ENCODE measurements at regions not wholly inside any gene's neighbourhood (a gene's known extent, or its start where the extent isn't known, plus 50 kb on each side); places are given as distances from the start of the nearest gene placed in this dataset.

- no peaks in the 10 kb centered on the region for H3K27me3 ChIP-seq (ENCODE audit: insufficient read depth, poor library complexity, severe bottlenecking)
- ATAC-seq (ENCODE audit: low read depth) (no peak), DNase-seq (ENCODE audit: low spot score) (no peak)
- TF ChIP-seq CTCF (IDR thresholded peaks at IDR 0.05; ENCODE audit: poor library complexity, severe bottlenecking), result no peak
- H3K4me3 ChIP-seq (ENCODE audit: severe bottlenecking), result no peak overlapping the region
- H3K27ac ChIP-seq (ENCODE audit: poor library complexity, severe bottlenecking), result no peak overlapping the region
- H3K4me1 ChIP-seq (ENCODE audit: insufficient read depth, poor library complexity, severe bottlenecking), result no peaks in the 10 kb centered on the region
- H3K36me3 ChIP-seq (ENCODE audit: low read depth), result no peaks in the 10 kb centered on the region
- H3K9me3 ChIP-seq (ENCODE audit: severe bottlenecking), result no peaks in the 10 kb centered on the region
These were observed 527.3 kb downstream of the CYLC2 start for GRCh38 chr9:103522409-103522808.

GRCh38 chr9:103530934-103531333, 535.8 kb downstream of the CYLC2 start:
- no peak for ATAC-seq (ENCODE audit: low read depth)

DNA sequence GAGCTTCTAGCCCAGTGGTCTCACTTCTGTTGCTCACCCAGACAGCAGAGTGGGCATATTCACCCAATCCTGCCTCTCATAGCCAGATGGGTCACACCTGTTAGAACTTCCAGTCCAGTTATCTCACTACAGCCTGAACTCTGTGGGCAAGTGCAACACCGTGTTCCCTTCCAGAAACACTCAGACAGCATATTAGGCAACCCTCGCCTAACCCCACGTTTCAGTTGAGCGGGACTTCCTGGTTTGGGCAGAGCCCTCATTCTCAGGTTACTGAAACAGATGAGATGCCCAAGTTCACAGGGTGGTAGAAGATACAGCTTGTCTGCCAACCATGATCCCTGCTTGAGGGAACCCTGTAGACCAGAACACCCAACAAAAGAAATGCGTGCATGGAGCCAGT, 538.2 kb downstream of the CYLC2 start:
- Histone ChIP-seq H3K27me3 (ENCODE audit: insufficient read depth, poor library complexity, severe bottlenecking) (no peaks in the 10 kb centered on the region), H3K36me3 (ENCODE audit: low read depth) (no peaks in the 10 kb centered on the region), H3K4me1 (ENCODE audit: insufficient read depth, poor library complexity, severe bottlenecking) (no peaks in the 10 kb centered on the region), H3K4me3 (ENCODE audit: severe bottlenecking) (no peak overlapping the region), H3K9me3 (ENCODE audit: severe bottlenecking) (no peaks in the 10 kb centered on the region), H3K27ac (ENCODE audit: poor library complexity, severe bottlenecking) (no peak overlapping the region)
- TF ChIP-seq CTCF (IDR thresholded peaks at IDR 0.05; ENCODE audit: poor library complexity, severe bottlenecking), result no peak
- no peak for ATAC-seq (ENCODE audit: low read depth)
- no peak for DNase-seq (ENCODE audit: low spot score)

More at GRCh38 chr9:103530934-103531333, 535.8 kb downstream of the CYLC2 start:
- Histone ChIP-seq H3K27ac (ENCODE audit: poor library complexity, severe bottlenecking) (no peak overlapping the region), H3K9me3 (ENCODE audit: severe bottlenecking) (no peaks in the 10 kb centered on the region), H3K4me1 (ENCODE audit: insufficient read depth, poor library complexity, severe bottlenecking) (no peaks in the 10 kb centered on the region), H3K27me3 (ENCODE audit: insufficient read depth, poor library complexity, severe bottlenecking) (no peaks in the 10 kb centered on the region), H3K4me3 (ENCODE audit: severe bottlenecking) (no peak overlapping the region), H3K36me3 (ENCODE audit: low read depth) (no peaks in the 10 kb centered on the region)
- DNase-seq (ENCODE audit: low spot score), result no peak
- no peak for TF ChIP-seq CTCF (IDR thresholded peaks at IDR 0.05; ENCODE audit: poor library complexity, severe bottlenecking)

- Histone ChIP-seq H3K27ac (ENCODE audit: poor library complexity, severe bottlenecking) (no peak overlapping the region), H3K36me3 (ENCODE audit: low read depth) (no peaks in the 10 kb centered on the region)
These were observed 542.3 kb downstream of the CYLC2 start for GRCh38 chr9:103537426-103537825.

More at GRCh38 chr9:103537426-103537825, 542.3 kb downstream of the CYLC2 start:
- no peaks in the 10 kb centered on the region for H3K9me3 ChIP-seq (ENCODE audit: severe bottlenecking)
- ATAC-seq (ENCODE audit: low read depth) (no peak), DNase-seq (ENCODE audit: low spot score) (no peak)
- no peaks in the 10 kb centered on the region for H3K4me1 ChIP-seq (ENCODE audit: insufficient read depth, poor library complexity, severe bottlenecking)
- no peaks in the 10 kb centered on the region for H3K27me3 ChIP-seq (ENCODE audit: insufficient read depth, poor library complexity, severe bottlenecking)
- no peak overlapping the region for H3K4me3 ChIP-seq (ENCODE audit: severe bottlenecking)
- no peak for TF ChIP-seq CTCF (IDR thresholded peaks at IDR 0.05; ENCODE audit: poor library complexity, severe bottlenecking)

All from RWPE2 (cell line).